Testis (tissue), 2 donors: ENCODE measurements at regions not wholly inside any gene's neighbourhood (a gene's known extent, or its start where the extent isn't known, plus 50 kb on each side); places are given as distances from the start of the nearest gene placed in this dataset.

Experiments
- DNase-seq: peaks from one replicate; pipeline ENCODE4 v3.0.0-alpha.2; 2019
- H3K27ac ChIP-seq, 2 donors: fragments of 200-600 bp; sonication (generic); one replicate each; pipeline ENCODE4 v1.5.1; 2019
- H3K27me3 ChIP-seq: fragments of 200-600 bp; sonication (generic); one replicate; pipeline ENCODE4 v1.5.1; 2019
- H3K36me3 ChIP-seq: fragments of 200-600 bp; sonication (generic); one replicate; pipeline ENCODE4 v1.5.1; 2017; ENCODE audit warnings: low read depth; ENCODE audit errors: missing control alignments
- H3K4me1 ChIP-seq: fragments of 200-600 bp; sonication (generic); one replicate; pipeline ENCODE4 v1.5.1; 2019
- H3K4me3 ChIP-seq, 2 donors: fragments of 200-600 bp; sonication (generic); one replicate each; pipeline ENCODE4 v1.5.1; 2017 to 2019
- H3K9me3 ChIP-seq: fragments of 200-600 bp; sonication (generic); one replicate; pipeline ENCODE4 v1.5.1; 2017
- POLR2A ChIP-seq: fragments of 450-650 bp; IDR thresholded peaks from one replicate; pipeline ENCODE4 v1.6.1; 2017; ENCODE audit warnings: antibody characterized with exemption, mild to moderate bottlenecking, moderate library complexity
- WGBS, 2 donors: methylation state at CpG; one replicate each; pipeline ENCODE4 v1.1.5; 2018; 5-methylcytosine and 5-hydroxymethylcytosine counted together
- intact Hi-C: fragments of 100-400 bp; cut with DNase I; formaldehyde crosslinking; loops from one replicate; pipeline ENCODE4 v1.15.1; 2023; ENCODE audit warnings: low total_unique reads
- TF ChIP-seq, protein P1 (sequence below), 3 experiments: fragments of 450-650 bp in 2 of 3; fragments of 200-600 bp in 1 of 3; sonication (generic) in 1 of 3; IDR thresholded peaks; one replicate each; pipeline ENCODE4 v1.5.1; 2016 to 2019; ENCODE audit warnings: antibody characterized with exemption in 3 of 3, mild to moderate bottlenecking in 2 of 3, moderate library complexity in 1 of 3

DNA sequence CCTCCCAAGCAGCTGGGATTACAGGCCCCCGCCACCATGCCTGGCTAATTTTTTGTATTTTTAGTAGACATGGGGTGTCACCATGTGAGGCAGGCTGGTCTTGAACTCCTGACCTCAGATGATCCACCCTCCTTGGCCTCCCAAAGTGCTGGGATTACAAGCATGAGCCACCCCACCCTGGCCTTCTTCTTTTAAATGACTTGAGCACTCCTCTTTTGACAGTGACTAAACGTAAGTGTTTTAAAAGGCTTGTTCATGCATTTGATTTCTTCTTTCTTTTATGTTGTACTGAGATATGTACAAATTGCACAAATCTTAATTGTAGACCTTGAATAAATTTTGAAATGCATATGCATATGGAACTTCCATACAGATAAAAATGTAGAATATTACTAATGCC, 337.9 kb downstream of the CETN3 start:
- no peak overlapping the region for H3K4me3 ChIP-seq
- no peak overlapping the region for H3K27ac ChIP-seq
- TF ChIP-seq, protein P1, sequence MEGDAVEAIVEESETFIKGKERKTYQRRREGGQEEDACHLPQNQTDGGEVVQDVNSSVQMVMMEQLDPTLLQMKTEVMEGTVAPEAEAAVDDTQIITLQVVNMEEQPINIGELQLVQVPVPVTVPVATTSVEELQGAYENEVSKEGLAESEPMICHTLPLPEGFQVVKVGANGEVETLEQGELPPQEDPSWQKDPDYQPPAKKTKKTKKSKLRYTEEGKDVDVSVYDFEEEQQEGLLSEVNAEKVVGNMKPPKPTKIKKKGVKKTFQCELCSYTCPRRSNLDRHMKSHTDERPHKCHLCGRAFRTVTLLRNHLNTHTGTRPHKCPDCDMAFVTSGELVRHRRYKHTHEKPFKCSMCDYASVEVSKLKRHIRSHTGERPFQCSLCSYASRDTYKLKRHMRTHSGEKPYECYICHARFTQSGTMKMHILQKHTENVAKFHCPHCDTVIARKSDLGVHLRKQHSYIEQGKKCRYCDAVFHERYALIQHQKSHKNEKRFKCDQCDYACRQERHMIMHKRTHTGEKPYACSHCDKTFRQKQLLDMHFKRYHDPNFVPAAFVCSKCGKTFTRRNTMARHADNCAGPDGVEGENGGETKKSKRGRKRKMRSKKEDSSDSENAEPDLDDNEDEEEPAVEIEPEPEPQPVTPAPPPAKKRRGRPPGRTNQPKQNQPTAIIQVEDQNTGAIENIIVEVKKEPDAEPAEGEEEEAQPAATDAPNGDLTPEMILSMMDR (IDR thresholded peaks at IDR 0.05): no peak
- TF ChIP-seq POLR2A: no peak
- no peaks in the 10 kb centered on the region for H3K4me1 ChIP-seq
- no peaks in the 10 kb centered on the region for H3K27me3 ChIP-seq
- H3K9me3 ChIP-seq: no peaks in the 10 kb centered on the region
- WGBS, 2 donors: 84 to 99% methylated on average over 2 of the region's 2 CpGs
- no peaks in the 10 kb centered on the region for H3K36me3 ChIP-seq
- intact Hi-C loops: no loop called here
- no peak for DNase-seq

DNA sequence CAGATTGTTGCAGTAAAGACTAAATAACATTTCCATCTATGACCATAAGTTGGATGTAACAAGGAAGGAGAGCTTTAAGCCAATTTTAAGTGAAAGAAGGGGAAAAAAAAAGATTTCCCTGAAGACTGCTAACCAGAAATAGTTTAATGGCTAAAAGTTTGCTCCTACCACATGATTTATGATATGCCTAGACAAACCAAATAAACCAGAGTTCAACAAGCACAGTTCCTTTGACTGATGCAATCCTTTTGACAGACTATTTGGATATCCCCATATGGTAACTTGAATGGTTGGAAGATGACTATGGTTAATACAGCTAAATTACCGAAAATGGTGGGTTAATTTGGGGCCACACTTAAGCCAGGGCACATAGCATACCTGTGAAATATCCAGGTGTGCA, 338.5 kb downstream of the CETN3 start:
- H3K36me3 ChIP-seq: no peaks in the 10 kb centered on the region
- 0 to 53% methylated on average over 1 of the region's 1 CpG for WGBS, 2 donors
- TF ChIP-seq POLR2A: no peak
- TF ChIP-seq, protein P1 (IDR thresholded peaks at IDR 0.05): no peak
- intact Hi-C loops: no loop called here
- no peak overlapping the region for H3K4me3 ChIP-seq
- no peaks in the 10 kb centered on the region for H3K27me3 ChIP-seq
- DNase-seq: no peak
- H3K9me3 ChIP-seq: no peaks in the 10 kb centered on the region
- H3K27ac ChIP-seq: no peak overlapping the region
- H3K4me1 ChIP-seq: no peaks in the 10 kb centered on the region

DNA sequence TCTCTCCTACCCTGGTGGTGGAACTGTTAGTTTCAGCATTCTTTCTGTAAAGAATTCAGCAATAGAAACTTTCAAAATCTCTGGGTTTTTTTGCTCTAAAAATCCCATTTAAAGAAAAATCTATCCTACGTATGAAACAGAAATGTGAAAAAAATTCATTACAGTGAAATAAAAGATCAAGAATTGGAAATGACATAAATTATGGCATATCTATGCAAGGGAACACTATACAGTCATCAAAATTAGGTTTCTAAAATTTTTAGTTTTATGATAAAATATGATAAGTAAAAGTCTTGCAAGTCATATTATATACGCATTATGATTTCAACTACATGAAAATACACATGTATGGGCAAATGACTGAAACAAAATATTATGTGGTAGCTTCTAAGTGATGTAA, 342.6 kb downstream of the CETN3 start:
- Histone ChIP-seq H3K9me3 (no peaks in the 10 kb centered on the region), H3K4me3 (no peak overlapping the region), H3K36me3 (no peaks in the 10 kb centered on the region), H3K27me3 (no peaks in the 10 kb centered on the region), H3K4me1 (no peaks in the 10 kb centered on the region), H3K27ac (no peak overlapping the region)
- intact Hi-C loops: no loop called here
- TF ChIP-seq, protein P1 (IDR thresholded peaks at IDR 0.05): no peak
- TF ChIP-seq POLR2A: no peak
- WGBS, 2 donors: 91 to 92% methylated on average over 2 of the region's 2 CpGs
- DNase-seq: no peak

DNA sequence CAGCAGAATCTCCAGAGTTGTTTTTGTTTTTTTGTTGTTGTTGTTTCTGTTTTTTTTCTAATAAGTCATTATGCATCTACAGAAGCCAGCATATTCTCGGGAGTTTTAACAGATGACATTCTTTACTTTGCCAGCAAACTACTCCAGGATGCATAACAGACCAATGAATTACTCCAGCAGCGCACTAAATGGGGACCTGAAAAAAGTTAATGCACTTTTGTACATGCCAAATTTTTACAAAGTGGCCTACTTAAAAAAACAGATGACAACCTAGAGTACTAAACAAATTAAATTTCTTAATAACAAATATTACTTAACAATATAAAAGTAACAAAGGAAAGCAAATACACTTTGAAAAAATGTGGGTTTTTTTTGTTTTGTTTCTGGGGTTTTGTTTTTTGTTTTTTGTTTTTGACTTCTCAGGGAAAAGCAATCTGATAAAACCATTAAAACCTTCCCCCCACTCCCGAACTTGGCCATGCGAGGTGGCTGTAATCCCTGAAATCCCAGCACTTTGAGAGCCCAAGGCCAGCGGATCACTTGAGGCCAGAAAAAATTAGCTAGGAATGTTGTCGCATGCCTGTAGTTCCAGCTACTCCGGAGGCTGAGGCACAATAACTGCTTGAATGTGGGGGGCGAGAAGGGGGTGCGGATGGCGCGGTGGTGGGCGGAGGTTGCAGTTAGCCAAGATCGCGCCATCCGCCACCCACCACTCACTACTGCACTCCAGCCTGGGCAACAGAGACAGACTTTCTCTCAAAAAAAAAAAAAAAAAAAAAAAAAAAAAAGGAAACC, 352.4 kb downstream of the CETN3 start:
- no peaks in the 10 kb centered on the region for H3K36me3 ChIP-seq
- WGBS, 2 donors: 54 to 57% methylated on average over 15 of the region's 15 CpGs
- no peak overlapping the region for H3K27ac ChIP-seq
- no peaks in the 10 kb centered on the region for H3K9me3 ChIP-seq
- no peaks in the 10 kb centered on the region for H3K27me3 ChIP-seq
- H3K4me1 ChIP-seq: peaks cover 3% of the 10 kb centered on the region
- intact Hi-C loops: no loop called here
- no peak for DNase-seq
- H3K4me3 ChIP-seq: no peak overlapping the region
- no peak for TF ChIP-seq POLR2A
- TF ChIP-seq, protein P1 (IDR thresholded peaks at IDR 0.05): no peak

DNA sequence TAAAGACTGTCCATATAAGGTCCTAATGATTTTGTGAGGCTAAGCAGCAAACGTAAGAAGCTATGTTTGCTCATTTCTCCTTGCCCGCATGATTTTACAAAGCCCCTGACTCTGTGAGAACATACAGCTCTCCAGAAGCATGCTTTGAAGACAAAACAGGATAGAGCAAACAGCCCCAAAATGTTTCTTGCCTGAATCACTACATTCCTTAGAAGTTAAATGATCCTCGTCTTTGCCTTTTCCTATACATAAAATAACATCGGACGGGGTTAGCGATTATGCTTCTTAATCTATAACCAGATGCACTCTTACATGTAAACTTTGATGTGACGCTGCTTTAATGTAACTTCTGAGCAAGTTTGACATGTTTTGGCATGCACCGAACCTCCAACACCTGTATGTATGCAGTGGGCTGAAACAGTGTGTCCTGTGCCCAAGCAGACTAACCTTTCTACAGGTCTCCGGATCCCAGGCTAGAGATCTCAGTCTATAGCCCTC, 353.7 kb downstream of the CETN3 start:
- no peak overlapping the region for H3K27ac ChIP-seq
- no peaks in the 10 kb centered on the region for H3K27me3 ChIP-seq
- WGBS, 2 donors: 73 to 83% methylated on average over 9 of the region's 9 CpGs
- no peak for DNase-seq
- intact Hi-C loops: no loop called here
- H3K9me3 ChIP-seq: no peaks in the 10 kb centered on the region
- H3K36me3 ChIP-seq: no peaks in the 10 kb centered on the region
- H3K4me1 ChIP-seq: peaks cover 3% of the 10 kb centered on the region
- TF ChIP-seq, protein P1 (IDR thresholded peaks at IDR 0.05): no peak
- no peak for TF ChIP-seq POLR2A
- no peak overlapping the region for H3K4me3 ChIP-seq
